H9 (cell line): ENCODE measurements at regions not wholly inside any gene's neighbourhood (a gene's known extent, or its start where the extent isn't known, plus 50 kb on each side); places are given as distances from the start of the nearest gene placed in this dataset.
A peak's percentile ranks its signal among the peaks of the same experiment; 100 is the strongest.

Experiments used
- DNase-seq: peaks from one replicate; pipeline ENCODE4 v3.0.0-alpha.2; 2017
- H2AFZ ChIP-seq: one replicate; pipeline ENCODE4 v1.6.1; 2013; ENCODE audit warnings: mild to moderate bottlenecking, low read length, control low read depth, moderate library complexity
- H2AK5ac ChIP-seq: 2 replicates; pipeline ENCODE4 v1.6.1; 2013; ENCODE audit warnings: low read length, control low read depth, mixed read lengths; ENCODE audit not compliant: insufficient read length
- H2BK120ac ChIP-seq: one replicate; pipeline ENCODE4 v1.6.1; 2013; ENCODE audit warnings: low read depth, mild to moderate bottlenecking, low read length, control low read depth, inconsistent platforms; ENCODE audit not compliant: poor library complexity, severe bottlenecking
- H2BK12ac ChIP-seq: 2 replicates; pipeline ENCODE4 v1.6.1; 2013; ENCODE audit warnings: low read length, control low read depth, mixed read lengths, low read depth; ENCODE audit not compliant: insufficient read length
- H2BK15ac ChIP-seq: 2 replicates; pipeline ENCODE4 v1.6.1; 2013; ENCODE audit warnings: low read depth, low read length, control low read depth
- H2BK20ac ChIP-seq: one replicate; pipeline ENCODE4 v1.6.1; 2013; ENCODE audit warnings: low read depth, mild to moderate bottlenecking, low read length, control low read depth, inconsistent platforms; ENCODE audit not compliant: poor library complexity, severe bottlenecking
- H2BK5ac ChIP-seq: 2 replicates; pipeline ENCODE4 v1.6.1; 2013; ENCODE audit warnings: low read length, control low read depth, mixed read lengths; ENCODE audit not compliant: insufficient read length
- H3K14ac ChIP-seq: 2 replicates; pipeline ENCODE4 v1.6.1; 2013; ENCODE audit warnings: low read length, control low read depth; ENCODE audit not compliant: insufficient read depth
- H3K18ac ChIP-seq: 2 replicates; pipeline ENCODE4 v1.6.1; 2013; ENCODE audit warnings: low read depth, mild to moderate bottlenecking, mixed read lengths, low read length, control low read depth; ENCODE audit not compliant: insufficient read length
- H3K23ac ChIP-seq: 2 replicates; pipeline ENCODE4 v1.6.1; 2013; ENCODE audit warnings: low read length, control low read depth, mixed read lengths, low read depth; ENCODE audit not compliant: insufficient read length
- H3K23me2 ChIP-seq: 2 replicates; pipeline ENCODE4 v1.6.1; 2013; ENCODE audit warnings: low read depth, mild to moderate bottlenecking, mixed read lengths, low read length, control low read depth; ENCODE audit not compliant: insufficient read length, poor library complexity, severe bottlenecking
- H3K27ac ChIP-seq: 2 replicates; pipeline ENCODE4 v1.5.1; 2013; ENCODE audit warnings: low read length, control low read depth, mixed read lengths, low read depth; ENCODE audit not compliant: insufficient read length
- H3K27me3 ChIP-seq: 2 replicates; pipeline ENCODE4 v1.6.1; 2013; ENCODE audit warnings: low read length, control low read depth, inconsistent platforms; ENCODE audit not compliant: insufficient read depth
- H3K4ac ChIP-seq: 2 replicates; pipeline ENCODE4 v1.6.1; 2013; ENCODE audit warnings: low read depth, mild to moderate bottlenecking, control low read depth, inconsistent platforms, low read length, moderate library complexity
- H3K4me1 ChIP-seq: 2 replicates; pipeline ENCODE4 v1.6.1; 2013; ENCODE audit warnings: low read length, control low read depth, inconsistent platforms; ENCODE audit not compliant: insufficient read depth
- H3K4me2 ChIP-seq: 2 replicates; pipeline ENCODE4 v1.6.1; 2013; ENCODE audit warnings: low read length, control low read depth, mixed read lengths; ENCODE audit not compliant: insufficient read length, insufficient read depth
- H3K56ac ChIP-seq: 2 replicates; pipeline ENCODE4 v1.6.1; 2013; ENCODE audit warnings: low read depth, mild to moderate bottlenecking, mixed read lengths, low read length, control low read depth; ENCODE audit not compliant: insufficient read length
- H3K79me1 ChIP-seq: 2 replicates; pipeline ENCODE4 v1.6.1; 2013; ENCODE audit warnings: low read depth, mild to moderate bottlenecking, moderate library complexity, low read length, control low read depth, inconsistent platforms; ENCODE audit not compliant: insufficient read depth, poor library complexity, severe bottlenecking
- H3K79me2 ChIP-seq: 2 replicates; pipeline ENCODE4 v1.6.1; 2013; ENCODE audit warnings: low read length, control low read depth, inconsistent platforms; ENCODE audit not compliant: insufficient read depth
- H3K9ac ChIP-seq: 2 replicates; pipeline ENCODE4 v1.6.1; 2013; ENCODE audit warnings: low read length, control low read depth, mixed read lengths; ENCODE audit not compliant: insufficient read length; ENCODE audit errors: extremely low read depth
- H3K9me3 ChIP-seq: one replicate; pipeline ENCODE4 v1.6.1; 2013; ENCODE audit warnings: low read depth, low read length, inconsistent platforms; ENCODE audit not compliant: control insufficient read depth
- H3T11ph ChIP-seq: one replicate; pipeline ENCODE4 v1.6.1; 2013; ENCODE audit warnings: mild to moderate bottlenecking, low read length, control low read depth, inconsistent platforms
- H4K20me1 ChIP-seq: one replicate; pipeline ENCODE4 v1.6.1; 2013; ENCODE audit not compliant: control insufficient read depth, insufficient read length, insufficient read depth
- H4K5ac ChIP-seq: 2 replicates; pipeline ENCODE4 v1.6.1; 2013; ENCODE audit warnings: low read depth, mild to moderate bottlenecking, mixed read lengths, low read length, control low read depth; ENCODE audit not compliant: insufficient read length
- H4K8ac ChIP-seq: replicated peaks from 2 replicates; pipeline ENCODE4 v1.6.1; 2013; ENCODE audit warnings: low read length, control low read depth, mixed read lengths, low read depth; ENCODE audit not compliant: insufficient read length
- H4K91ac ChIP-seq: 2 replicates; pipeline ENCODE4 v1.6.1; 2013; ENCODE audit warnings: low read depth, mild to moderate bottlenecking, moderate library complexity, mixed read lengths, low read length, control low read depth; ENCODE audit not compliant: insufficient read length
- H3K27ac Mint-ChIP-seq, 3 experiments: 2 replicates in 2 of 3; 3 replicates in 1 of 3; pipeline ENCODE4 v1.8.0; 2020 to 2021; ENCODE audit warnings: mixed read lengths in 3 of 3, mild to moderate bottlenecking in 1 of 3, moderate library complexity in 1 of 3
- H3K27me3 Mint-ChIP-seq: 2 replicates; pipeline ENCODE4 v1.8.0; 2021; ENCODE audit warnings: low read depth, mild to moderate bottlenecking, moderate library complexity, mixed read lengths
- H3K36me3 Mint-ChIP-seq, 3 experiments: 2 replicates in 2 of 3; 3 replicates in 1 of 3; pipeline ENCODE4 v1.8.0; 2020 to 2021; ENCODE audit warnings: low read depth in 3 of 3, mixed read lengths in 3 of 3; ENCODE audit not compliant: insufficient read depth in 1 of 3
- H3K4me1 Mint-ChIP-seq, 2 experiments: 2 replicates each; pipeline ENCODE4 v1.8.0; 2020; ENCODE audit warnings: mixed read lengths in 2 of 2
- H3K4me3 Mint-ChIP-seq, 2 experiments: 2 replicates in 1 of 2; 3 replicates in 1 of 2; pipeline ENCODE4 v1.8.0; 2020 to 2021; ENCODE audit warnings: mild to moderate bottlenecking in 2 of 2, mixed read lengths in 2 of 2, moderate library complexity in 1 of 2
- H3K9me3 Mint-ChIP-seq, 2 experiments: 2 replicates in 1 of 2; 3 replicates in 1 of 2; pipeline ENCODE4 v1.8.0; 2020; ENCODE audit warnings: mild to moderate bottlenecking in 2 of 2, mixed read lengths in 2 of 2, moderate library complexity in 1 of 2
- CTCF ChIP-seq: fragments of 200-600 bp; sonication (generic); conservative IDR thresholded peaks from 3 replicates; pipeline ENCODE4 v1.8.0; 2021; ENCODE audit warnings: antibody characterized with exemption, mild to moderate bottlenecking
- WGBS: extraction: QIAGEN DNeasy Blood & Tissue Kit; methylation state at CpG from one replicate; pipeline ENCODE4 v1.1.7; 2013; ENCODE audit warnings: missing lambda C conversion rate, low lambda C conversion rate, mixed read lengths; ENCODE audit not compliant: insufficient read length; ENCODE audit errors: extremely low coverage; 5-methylcytosine and 5-hydroxymethylcytosine counted together

DNA sequence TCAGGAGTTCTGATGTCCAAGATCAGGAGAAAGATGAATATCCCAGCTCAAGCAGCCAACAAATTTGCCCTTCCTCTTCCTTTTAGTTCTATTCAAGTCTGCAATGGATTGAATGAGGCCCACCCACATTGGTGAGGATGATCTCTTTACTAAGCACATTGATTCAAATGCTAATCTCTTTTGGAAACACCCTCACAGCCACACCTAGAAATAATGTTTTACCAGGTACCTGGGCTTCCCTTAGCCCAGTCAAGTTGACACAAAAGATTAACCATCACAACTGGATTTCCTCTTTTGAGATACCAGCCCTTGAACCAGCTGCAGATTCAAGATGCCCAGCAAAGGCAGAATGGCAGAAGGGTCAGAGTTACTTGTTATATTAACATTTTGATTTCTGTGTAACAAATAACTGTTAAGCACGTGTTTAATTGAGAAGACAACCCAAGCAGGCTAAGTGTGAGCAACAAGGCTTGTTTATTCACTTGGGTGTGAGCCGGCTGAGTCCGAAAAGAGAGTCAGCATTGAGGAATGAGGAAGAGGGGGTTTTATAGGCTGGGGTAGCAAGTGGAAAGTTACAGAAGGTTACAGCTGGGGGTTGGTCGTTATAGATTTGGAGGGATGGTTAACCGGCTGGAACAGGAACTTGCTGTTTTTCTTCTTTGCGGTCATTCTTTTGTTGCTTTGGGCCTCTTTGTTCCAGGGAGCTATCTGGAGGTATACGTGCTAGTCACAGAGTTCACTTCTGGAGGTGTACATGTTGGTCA lies 180.3 kb downstream of the EMP1 start:
- H3K79me2 ChIP-seq, result no peaks in the 10 kb centered on the region
- no peak overlapping the region for H2BK15ac ChIP-seq
- H4K5ac ChIP-seq, result no peak overlapping the region
- no peaks in the 10 kb centered on the region for H3K79me1 ChIP-seq
- peaks cover 4% of the 10 kb centered on the region for H3K27me3 Mint-ChIP-seq
- H3K9ac ChIP-seq, result no peak overlapping the region
- no CpG with 5 or more reads among the region's 7 CpGs for WGBS
- no peak overlapping the region for H3T11ph ChIP-seq
- no peak overlapping the region for H2AK5ac ChIP-seq
- H3K27ac Mint-ChIP-seq, result peak overlapping the region in 1 of 3 experiments; percentile 41; a peak in 1 of 7 replicates
- H2BK120ac ChIP-seq, result no peak overlapping the region
- H3K23me2 ChIP-seq, result no peaks in the 10 kb centered on the region
- H4K20me1 ChIP-seq, result no peaks in the 10 kb centered on the region
- H3K9me3 Mint-ChIP-seq, result peaks cover 9 to 10% of the 10 kb centered on the region in 2 experiments; a peak in 4 of 5 replicates
- no peak overlapping the region for H2AFZ ChIP-seq
- H2BK12ac ChIP-seq, result no peak overlapping the region
- H3K4me2 ChIP-seq, result no peak overlapping the region
- H3K4ac ChIP-seq, result no peak overlapping the region
- no peak overlapping the region for H2BK20ac ChIP-seq
- no peaks in the 10 kb centered on the region for H3K27me3 ChIP-seq
- no peak overlapping the region for H4K91ac ChIP-seq
- no peaks in the 10 kb centered on the region for H3K9me3 ChIP-seq
- H2BK5ac ChIP-seq, result no peak overlapping the region
- no peak for TF ChIP-seq CTCF
- H3K27ac ChIP-seq, result no peak overlapping the region
- H3K4me1 ChIP-seq, result no peaks in the 10 kb centered on the region
- DNase-seq, result peak; percentile 18
- H4K8ac ChIP-seq, result no peak overlapping the region
- peaks cover 0 to 13% (median 2%) of the 10 kb centered on the region in 3 experiments; a peak in 3 of 7 replicates for H3K36me3 Mint-ChIP-seq
- no peak overlapping the region for H3K4me3 Mint-ChIP-seq
- no peak overlapping the region for H3K18ac ChIP-seq
- H3K56ac ChIP-seq, result no peak overlapping the region
- H3K23ac ChIP-seq, result no peak overlapping the region
- H3K14ac ChIP-seq, result no peak overlapping the region
- H3K4me1 Mint-ChIP-seq, result peaks cover 5 to 8% of the 10 kb centered on the region in 2 experiments; a peak in 3 of 4 replicates
